A549 (cell line): ENCODE measurements at regions not wholly inside any gene's neighbourhood (a gene's known extent, or its start where the extent isn't known, plus 50 kb on each side); places are given as distances from the start of the nearest gene placed in this dataset.

Experiments used
- CBX8 ChIP-seq: fragments of 200-600 bp; sonication (generic); IDR thresholded peaks from 2 replicates; pipeline ENCODE4 v1.6.1; 2016
- CHD4 ChIP-seq: fragments of 200-600 bp; sonication (generic); IDR thresholded peaks from 2 replicates; pipeline ENCODE4 v1.6.1; 2016; ENCODE audit warnings: antibody characterized with exemption, mild to moderate bottlenecking, borderline replicate concordance
- CTCF ChIP-seq: fragments of >200 bp; sonication (Bioruptor Twin); formaldehyde crosslinking; IDR thresholded peaks from 3 replicates; pipeline ENCODE4 v1.5.1; 2016
- HMGXB4 ChIP-seq: fragments of 250-450 bp; sonication (Bioruptor Pico); IDR thresholded peaks from 2 replicates; pipeline ENCODE4 v1.5.0; 2021; ENCODE audit warnings: mild to moderate bottlenecking, moderate library complexity, borderline replicate concordance
- MYC ChIP-seq: IDR thresholded peaks from 2 replicates; pipeline ENCODE4 v1.6.1; 2012; ENCODE audit warnings: mild to moderate bottlenecking, inconsistent platforms, low read length, improper control_type of control experiment, borderline replicate concordance
- PBX3 ChIP-seq: IDR thresholded peaks from 2 replicates; pipeline ENCODE4 v1.6.1; 2012
- POLR2A ChIP-seq: IDR thresholded peaks from 2 replicates; pipeline ENCODE4 v1.6.1; 2012; ENCODE audit warnings: mild to moderate bottlenecking, low read length
- RAD21 ChIP-seq, 2 experiments: fragments of >200 bp in 1 of 2; sonication (Bioruptor Twin) in 1 of 2; formaldehyde crosslinking in 1 of 2; IDR thresholded peaks in 1 of 2; conservative IDR thresholded peaks in 1 of 2; 2 replicates in 1 of 2; 3 replicates in 1 of 2; pipeline ENCODE4 v1.6.1; 2012 to 2018; ENCODE audit warnings: inconsistent platforms in 1 of 2
- TFCP2L1 ChIP-seq: fragments of 250-450 bp; sonication (Bioruptor Pico); IDR thresholded peaks from 2 replicates; pipeline ENCODE4 v1.5.0; 2021; ENCODE audit warnings: mild to moderate bottlenecking
- USF2 ChIP-seq: fragments of 450-650 bp; IDR thresholded peaks from 2 replicates; pipeline ENCODE4 v1.6.1; 2014; ENCODE audit warnings: antibody characterized with exemption

- TF ChIP-seq CHD4 (no peak), HMGXB4 (CRISPR knock-in tag) (no peak), PBX3 (no peak), CTCF (no peak), MYC (no peak), USF2 (no peak), TFCP2L1 (CRISPR knock-in tag) (no peak), CBX8 (no peak), RAD21 (conservative IDR thresholded peaks at IDR 0.05 in 1 of 2, IDR thresholded peaks at IDR 0.05 in 1 of 2) (no peak), POLR2A (no peak)
These were observed 453.5 kb downstream of the TYW1 start for GRCh38 chr7:67450171-67450570.
